A549 (cell line): ENCODE measurements at regions not wholly inside any gene's neighbourhood (a gene's known extent, or its start where the extent isn't known, plus 50 kb on each side); places are given as distances from the start of the nearest gene placed in this dataset.

ENCODE experiments used
- ATAC-seq, 2 experiments: fragments of 200-7000 bp in 1 of 2; fragments of >200 bp in 1 of 2; cut with Nextera tagmentation in 1 of 2; cut with Tn5 transposase in 1 of 2; 3 replicates each; pipeline versions ENCODE4 v1.8.0 to v1.9.1; 2018 to 2020; ENCODE audit warnings: mild to moderate bottlenecking in 1 of 2, moderate library complexity in 1 of 2
- CTCF ChIA-PET: fragments of 300-600 bp; sonication (Branson Sonifier 250); formaldehyde crosslinking; extraction: SDS; loops from one replicate; lab custom pipeline; 2021; ENCODE audit warnings: antibody characterized with exemption, inconsistent platforms; lab: Yijun Ruan, JAX
- POLR2A ChIA-PET: fragments of 350-600 bp; formaldehyde crosslinking; extraction: SDS; loops from one replicate; lab custom pipeline; 2021; ENCODE audit warnings: antibody characterized with exemption, inconsistent platforms; lab: Yijun Ruan, JAX
- DNase-seq, 2 experiments: peaks; one replicate each; pipeline versions ENCODE4 v3.0.0 to v3.0.0-alpha.2; 2011 to 2016; ENCODE audit warnings: low read depth in 1 of 2, low spot score in 1 of 2
- FAIRE-seq: peaks from 2 replicates; lab custom pipeline; 2011; peaks lifted over from hg19 to GRCh38; lab: Jason Lieb, UNC
- H3K27ac ChIP-seq, 2 experiments: fragments of >200 bp; sonication (Bioruptor Twin); formaldehyde crosslinking; 3 replicates each; pipeline ENCODE4 v1.5.1; 2016 to 2017
- H3K4me1 ChIP-seq: fragments of >200 bp; sonication (Bioruptor Twin); formaldehyde crosslinking; 3 replicates; pipeline ENCODE4 v1.6.1; 2016
- H3K4me2 ChIP-seq: fragments of >200 bp; sonication (Bioruptor Twin); formaldehyde crosslinking; 3 replicates; pipeline ENCODE4 v1.6.1; 2016
- H3K4me3 ChIP-seq: fragments of >200 bp; sonication (Bioruptor Twin); formaldehyde crosslinking; 3 replicates; pipeline ENCODE4 v1.5.1; 2016
- H3K9me3 ChIP-seq: fragments of >200 bp; sonication (Bioruptor Twin); formaldehyde crosslinking; 3 replicates; pipeline ENCODE4 v1.6.1; 2016
- BCL3 ChIP-seq: fragments of >200 bp; sonication (Bioruptor Twin); formaldehyde crosslinking; IDR thresholded peaks from 3 replicates; pipeline ENCODE4 v1.6.1; 2016
- CBX2 ChIP-seq: fragments of 200-600 bp; sonication (generic); IDR thresholded peaks from 2 replicates; pipeline ENCODE4 v1.6.1; 2016; ENCODE audit warnings: low read depth, mild to moderate bottlenecking, borderline replicate concordance
- CHD2 ChIP-seq: fragments of 150-350 bp; IDR thresholded peaks from 2 replicates; pipeline ENCODE4 v1.6.1; 2014; ENCODE audit warnings: low read length; ENCODE audit not compliant: partially characterized antibody
- CTCF ChIP-seq: fragments of >200 bp; sonication (Bioruptor Twin); formaldehyde crosslinking; IDR thresholded peaks from 3 replicates; pipeline ENCODE4 v1.5.1; 2016
- E2F6 ChIP-seq: IDR thresholded peaks from 2 replicates; pipeline ENCODE4 v1.6.1; 2012; ENCODE audit warnings: low read depth, borderline replicate concordance
- EHF ChIP-seq: fragments of 250-450 bp; sonication (Bioruptor Pico); IDR thresholded peaks from 2 replicates; pipeline ENCODE4 v1.5.0; 2020; ENCODE audit warnings: mild to moderate bottlenecking
- EP300 ChIP-seq, 2 experiments: fragments of >200 bp; sonication (Bioruptor Twin); formaldehyde crosslinking; IDR thresholded peaks; 2 replicates in 1 of 2; 3 replicates in 1 of 2; pipeline ENCODE4 v1.6.1; 2016 to 2017
- ESRRA ChIP-seq: fragments of 150-350 bp; IDR thresholded peaks from 2 replicates; pipeline ENCODE4 v1.6.1; 2014; ENCODE audit warnings: mild to moderate bottlenecking, low read length, borderline replicate concordance
- FOSL2 ChIP-seq, 2 experiments: fragments of 450-650 bp in 1 of 2; fragments of >200 bp in 1 of 2; sonication (Bioruptor Twin) in 1 of 2; formaldehyde crosslinking; IDR thresholded peaks; 2 replicates each; pipeline versions ENCODE4 v1.5.0 to v1.6.1; 2016 to 2020; ENCODE audit warnings: mild to moderate bottlenecking in 1 of 2, moderate library complexity in 1 of 2
- HDAC2 ChIP-seq: fragments of 200-600 bp; sonication (generic); IDR thresholded peaks from 2 replicates; pipeline ENCODE4 v1.6.1; 2016
- HES2 ChIP-seq: fragments of >200 bp; sonication (Bioruptor Twin); formaldehyde crosslinking; IDR thresholded peaks from 2 replicates; pipeline ENCODE4 v1.6.1; 2016
- HEYL ChIP-seq: fragments of 250-450 bp; sonication (Bioruptor Pico); IDR thresholded peaks from 2 replicates; pipeline ENCODE4 v1.8.0; 2021; ENCODE audit warnings: mild to moderate bottlenecking, moderate library complexity
- HOXA7 ChIP-seq: fragments of 250-450 bp; sonication (Bioruptor Pico); IDR thresholded peaks from 2 replicates; pipeline ENCODE4 v1.5.0; 2020; ENCODE audit warnings: mild to moderate bottlenecking, moderate library complexity
- HOXB13 ChIP-seq: fragments of 250-450 bp; sonication (Bioruptor Pico); IDR thresholded peaks from 2 replicates; pipeline ENCODE4 v1.5.0; 2020; ENCODE audit warnings: low read depth, mild to moderate bottlenecking, moderate library complexity
- MAFK ChIP-seq: fragments of 450-650 bp; IDR thresholded peaks from 2 replicates; pipeline ENCODE4 v1.6.1; 2014; ENCODE audit not compliant: partially characterized antibody
- MAX ChIP-seq: IDR thresholded peaks from 2 replicates; pipeline ENCODE4 v1.6.1; 2012
- NFE2L2 ChIP-seq: fragments of 150-350 bp; conservative IDR thresholded peaks from 2 replicates; pipeline ENCODE4 v1.6.1; 2014; ENCODE audit warnings: low read length
- PHF8 ChIP-seq: fragments of 200-600 bp; sonication (generic); IDR thresholded peaks from 2 replicates; pipeline ENCODE4 v1.6.1; 2016; ENCODE audit warnings: low read depth, mild to moderate bottlenecking, antibody characterized with exemption, moderate library complexity, borderline replicate concordance
- POLR2A ChIP-seq: IDR thresholded peaks from 2 replicates; pipeline ENCODE4 v1.6.1; 2012; ENCODE audit warnings: mild to moderate bottlenecking, low read length
- RAD21 ChIP-seq, 2 experiments: fragments of >200 bp in 1 of 2; sonication (Bioruptor Twin) in 1 of 2; formaldehyde crosslinking in 1 of 2; IDR thresholded peaks in 1 of 2; conservative IDR thresholded peaks in 1 of 2; 2 replicates in 1 of 2; 3 replicates in 1 of 2; pipeline ENCODE4 v1.6.1; 2012 to 2018; ENCODE audit warnings: inconsistent platforms in 1 of 2
- RCOR1 ChIP-seq: fragments of 150-350 bp; IDR thresholded peaks from 2 replicates; pipeline ENCODE4 v1.6.1; 2014; ENCODE audit warnings: antibody characterized with exemption, low read length, low read depth
- SREBF2 ChIP-seq: fragments of 450-650 bp; IDR thresholded peaks from 2 replicates; pipeline ENCODE4 v1.6.1; 2014; ENCODE audit warnings: mild to moderate bottlenecking, moderate library complexity
- ZSCAN20 ChIP-seq: fragments of 250-450 bp; sonication (Bioruptor Pico); IDR thresholded peaks from 2 replicates; pipeline ENCODE4 v1.8.0; 2022; ENCODE audit warnings: mild to moderate bottlenecking, moderate library complexity
- WGBS: methylation state at CpG from one replicate; pipeline ENCODE4 v1.1.6; 2017; ENCODE audit errors: missing lambda C conversion rate; 5-methylcytosine and 5-hydroxymethylcytosine counted together
- TF ChIP-seq, protein P1 (sequence below): fragments of 250-450 bp; sonication (Bioruptor Pico); IDR thresholded peaks from 2 replicates; pipeline ENCODE4 v1.5.0; 2020; ENCODE audit warnings: low read depth, mild to moderate bottlenecking, moderate library complexity
- TF ChIP-seq, protein P2 (sequence below): fragments of 450-650 bp; IDR thresholded peaks from 2 replicates; pipeline ENCODE4 v1.6.1; 2014; ENCODE audit warnings: antibody characterized with exemption

- no peak for ATAC-seq
- H3K4me2 ChIP-seq: no peak overlapping the region
- WGBS: 62% methylated on average over 3 of the region's 3 CpGs
- TF ChIP-seq SREBF2 (no peak), PHF8 (no peak)
- TF ChIP-seq, all 56 proteins: peak for 0
- Histone ChIP-seq H3K27ac (no peak overlapping the region), H3K9me3 (no peaks in the 10 kb centered on the region), H3K4me1 (no peaks in the 10 kb centered on the region), H3K4me3 (no peak overlapping the region)
- POLR2A ChIA-PET: no interaction called here
- no peak for FAIRE-seq
- CTCF ChIA-PET: no interaction called here
- DNase-seq: no peak
These were observed 253.5 kb upstream of the NREP start for GRCh38 chr5:112010475-112010874.

DNA sequence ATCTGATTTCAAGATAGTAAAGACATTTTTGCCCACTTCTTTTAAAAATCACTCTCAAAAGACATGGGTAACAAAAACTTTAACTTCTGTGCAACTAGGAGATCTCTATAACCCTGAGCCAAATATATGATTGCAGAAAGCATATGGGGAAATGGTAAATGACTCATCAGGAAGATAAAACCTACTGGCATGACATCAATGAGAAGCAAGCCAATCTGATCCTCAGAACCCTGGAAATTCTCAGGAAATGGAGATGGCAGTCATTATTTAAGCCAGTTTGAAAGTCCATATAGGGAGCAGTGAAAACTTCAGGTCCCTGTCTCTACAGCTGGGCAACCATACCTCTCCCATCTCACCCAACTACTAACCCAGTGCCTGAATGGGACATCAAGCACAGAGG is 249.7 kb upstream of the NREP start:
- POLR2A ChIA-PET: no interaction called here
- no peak overlapping the region for H3K4me2 ChIP-seq
- no peak for TF ChIP-seq CBX2
- no peak for TF ChIP-seq HOXB13 (CRISPR knock-in tag)
- TF ChIP-seq FOSL2 (IDR thresholded peaks at IDR 0.05): no peak
- TF ChIP-seq FOSL2 (CRISPR knock-in tag; IDR thresholded peaks at IDR 0.05): no peak
- TF ChIP-seq CTCF: no peak
- no peak for TF ChIP-seq MAX
- TF ChIP-seq HES2: no peak
- TF ChIP-seq RAD21 (conservative IDR thresholded peaks at IDR 0.05 in 1 of 2, IDR thresholded peaks at IDR 0.05 in 1 of 2): no peak
- no peak for TF ChIP-seq SREBF2
- TF ChIP-seq, all 56 proteins: peak for 0
- Histone ChIP-seq H3K4me3 (no peak overlapping the region), H3K27ac (no peak overlapping the region), H3K9me3 (no peaks in the 10 kb centered on the region), H3K4me1 (no peaks in the 10 kb centered on the region)
- ATAC-seq (no peak), DNase-seq (no peak), FAIRE-seq (no peak)
- CTCF ChIA-PET: no interaction called here

DNA sequence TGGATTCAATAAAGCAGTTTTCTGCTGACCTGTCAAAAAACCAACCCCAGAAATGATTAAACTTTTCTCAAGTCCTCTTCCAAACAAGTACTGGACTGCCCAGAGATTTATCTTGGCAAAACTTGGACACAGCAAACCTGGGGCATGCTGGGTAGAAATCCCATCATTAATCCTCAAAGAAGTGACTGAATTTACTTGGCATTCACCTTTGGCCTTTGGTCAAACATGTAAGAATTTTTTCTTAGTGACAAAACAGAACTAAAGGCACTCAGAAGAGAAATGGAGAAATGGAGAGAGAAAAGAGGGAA is 248.6 kb upstream of the NREP start:
- POLR2A ChIA-PET: no interaction called here
- Histone ChIP-seq H3K4me2 (no peak overlapping the region), H3K9me3 (no peaks in the 10 kb centered on the region), H3K4me1 (no peaks in the 10 kb centered on the region)
- ATAC-seq: no peak
- TF ChIP-seq MAFK: peak; percentile 82
- TF ChIP-seq HDAC2: no peak
- TF ChIP-seq, all 56 proteins: peak for 1
- Histone ChIP-seq H3K27ac (no peak overlapping the region), H3K4me3 (no peak overlapping the region)
- CTCF ChIA-PET: no interaction called here
- DNase-seq: no peak
- no peak for FAIRE-seq

- ChIA-PET POLR2A (no interaction called here), CTCF (no interaction called here)
- 9% methylated on average over 2 of the region's 2 CpGs for WGBS
- TF ChIP-seq BCL3 (no peak), POLR2A (no peak), HES2 (no peak), EP300 (IDR thresholded peaks at IDR 0.05) (no peak), RCOR1 (no peak), HEYL (CRISPR knock-in tag) (no peak), MAFK (no peak), HOXB13 (CRISPR knock-in tag) (no peak), NFE2L2 (no peak), E2F6 (no peak), FOSL2 (IDR thresholded peaks at IDR 0.05) (no peak), FOSL2 (CRISPR knock-in tag; IDR thresholded peaks at IDR 0.05) (no peak), ESRRA (no peak), EHF (no peak), HDAC2 (no peak), ZSCAN20 (CRISPR knock-in tag) (no peak), HOXA7 (CRISPR knock-in tag) (no peak), CHD2 (no peak)
- TF ChIP-seq, protein P1, sequence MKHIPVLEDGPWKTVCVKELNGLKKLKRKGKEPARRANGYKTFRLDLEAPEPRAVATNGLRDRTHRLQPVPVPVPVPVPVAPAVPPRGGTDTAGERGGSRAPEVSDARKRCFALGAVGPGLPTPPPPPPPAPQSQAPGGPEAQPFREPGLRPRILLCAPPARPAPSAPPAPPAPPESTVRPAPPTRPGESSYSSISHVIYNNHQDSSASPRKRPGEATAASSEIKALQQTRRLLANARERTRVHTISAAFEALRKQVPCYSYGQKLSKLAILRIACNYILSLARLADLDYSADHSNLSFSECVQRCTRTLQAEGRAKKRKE (CRISPR knock-in tag): no peak
- TF ChIP-seq, protein P2, sequence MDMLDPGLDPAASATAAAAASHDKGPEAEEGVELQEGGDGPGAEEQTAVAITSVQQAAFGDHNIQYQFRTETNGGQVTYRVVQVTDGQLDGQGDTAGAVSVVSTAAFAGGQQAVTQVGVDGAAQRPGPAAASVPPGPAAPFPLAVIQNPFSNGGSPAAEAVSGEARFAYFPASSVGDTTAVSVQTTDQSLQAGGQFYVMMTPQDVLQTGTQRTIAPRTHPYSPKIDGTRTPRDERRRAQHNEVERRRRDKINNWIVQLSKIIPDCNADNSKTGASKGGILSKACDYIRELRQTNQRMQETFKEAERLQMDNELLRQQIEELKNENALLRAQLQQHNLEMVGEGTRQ: no peak
- Histone ChIP-seq H3K9me3 (no peaks in the 10 kb centered on the region), H3K4me3 (no peak overlapping the region), H3K4me2 (no peak overlapping the region), H3K27ac (no peak overlapping the region), H3K4me1 (no peaks in the 10 kb centered on the region)
- no peak for ATAC-seq
- no peak for DNase-seq
- FAIRE-seq: no peak
These were observed 248.1 kb upstream of the NREP start for GRCh38 chr5:112004867-112005622.
